IMR-90 (cell line): ENCODE measurements at regions not wholly inside any gene's neighbourhood (a gene's known extent, or its start where the extent isn't known, plus 50 kb on each side); places are given as distances from the start of the nearest gene placed in this dataset.

Experiments
- ATAC-seq: fragments of 200-7000 bp; cut with Tn5 transposase; 2 replicates; pipeline ENCODE4 v1.9.1; 2020; ENCODE audit warnings: low read depth, mild to moderate bottlenecking, moderate library complexity
- BruUV-seq: library from RNA; stranded (reverse); fragments of 400-500 nt; replicated peaks from 2 replicates; lab custom pipeline; 2021; lab: Mats Ljungman, UMichigan
- CTCF ChIA-PET: fragments of 300-600 bp; formaldehyde crosslinking; extraction: SDS; loops from one replicate; lab custom pipeline; 2021; ENCODE audit warnings: antibody characterized with exemption; lab: Yijun Ruan, JAX
- POLR2A ChIA-PET: fragments of 300-600 bp; sonication (Branson Sonifier 250); formaldehyde crosslinking; loops from one replicate; lab custom pipeline; 2022; ENCODE audit warnings: antibody characterized with exemption; ENCODE audit not compliant: unreplicated experiment; lab: Charles Lee
- DNase-seq: peaks from one replicate; pipeline ENCODE4 v3.0.0; 2013
- H2AFZ ChIP-seq: replicated peaks from 2 replicates; pipeline ENCODE3; 2013; ENCODE audit warnings: low read length, mild to moderate bottlenecking; ENCODE audit not compliant: poor library complexity
- H2AK5ac ChIP-seq: 2 replicates; pipeline ENCODE4 v1.6.1; 2013; ENCODE audit warnings: low read depth, low read length, inconsistent platforms
- H2AK9ac ChIP-seq: replicated peaks from 2 replicates; pipeline ENCODE3; 2013; ENCODE audit warnings: mild to moderate bottlenecking, low read depth, low read length, moderate library complexity; ENCODE audit not compliant: poor library complexity
- H2BK120ac ChIP-seq: 2 replicates; pipeline ENCODE4 v1.6.1; 2013; ENCODE audit warnings: low read depth, low read length, inconsistent platforms
- H2BK15ac ChIP-seq: 3 replicates; pipeline ENCODE4 v1.6.1; 2013; ENCODE audit warnings: low read depth, low read length, inconsistent platforms
- H2BK20ac ChIP-seq: 2 replicates; pipeline ENCODE4 v1.6.1; 2013; ENCODE audit warnings: low read depth, mild to moderate bottlenecking, inconsistent platforms, low read length, moderate library complexity
- H2BK5ac ChIP-seq: 2 replicates; pipeline ENCODE4 v1.6.1; 2013; ENCODE audit warnings: mild to moderate bottlenecking, low read depth, low read length, inconsistent platforms; ENCODE audit not compliant: poor library complexity, severe bottlenecking
- H3K14ac ChIP-seq: replicated peaks from 2 replicates; pipeline ENCODE4 v1.6.1; 2013; ENCODE audit warnings: low read depth, low read length, inconsistent platforms
- H3K18ac ChIP-seq: 2 replicates; pipeline ENCODE4 v1.6.1; 2013; ENCODE audit warnings: low read depth, low read length, control low read depth
- H3K23ac ChIP-seq: 2 replicates; pipeline ENCODE4 v1.6.1; 2013; ENCODE audit warnings: low read depth, low read length, inconsistent platforms
- H3K27ac ChIP-seq: 2 replicates; pipeline ENCODE4 v1.5.1; 2013; ENCODE audit warnings: mild to moderate bottlenecking, control low read depth, low read length; ENCODE audit not compliant: insufficient read depth
- H3K27me3 ChIP-seq: 2 replicates; pipeline ENCODE4 v1.6.1; 2013; ENCODE audit warnings: low read length; ENCODE audit not compliant: control insufficient read depth, insufficient read depth
- H3K36me3 ChIP-seq: 2 replicates; pipeline ENCODE4 v1.6.1; 2013; ENCODE audit warnings: low read length, mixed read lengths; ENCODE audit not compliant: control insufficient read depth, insufficient read depth
- H3K4ac ChIP-seq: 2 replicates; pipeline ENCODE4 v1.6.1; 2013; ENCODE audit warnings: low read depth, low read length, inconsistent platforms
- H3K4me1 ChIP-seq: 2 replicates; pipeline ENCODE4 v1.6.1; 2013; ENCODE audit warnings: low read length, mixed read lengths; ENCODE audit not compliant: control insufficient read depth, insufficient read depth
- H3K4me2 ChIP-seq: 2 replicates; pipeline ENCODE4 v1.6.1; 2013; ENCODE audit warnings: low read depth, mild to moderate bottlenecking, control low read depth, low read length, moderate library complexity
- H3K4me3 ChIP-seq: 2 replicates; pipeline ENCODE4 v1.5.1; 2013; ENCODE audit warnings: low read depth, mild to moderate bottlenecking, control low read depth, low read length, moderate library complexity; ENCODE audit not compliant: insufficient read depth
- H3K56ac ChIP-seq: 2 replicates; pipeline ENCODE4 v1.6.1; 2013; ENCODE audit warnings: low read length, inconsistent platforms; ENCODE audit not compliant: insufficient read depth; ENCODE audit errors: extremely low read depth
- H3K79me1 ChIP-seq, 2 experiments: 2 replicates each; pipeline ENCODE4 v1.6.1; 2013; ENCODE audit warnings: low read length in 2 of 2, inconsistent platforms in 1 of 2, low read depth in 1 of 2
- H3K9ac ChIP-seq: 2 replicates; pipeline ENCODE4 v1.6.1; 2013; ENCODE audit warnings: low read depth, low read length, control low read depth
- H3K9me1 ChIP-seq: 2 replicates; pipeline ENCODE4 v1.6.1; 2013; ENCODE audit warnings: low read length, inconsistent platforms; ENCODE audit not compliant: insufficient read depth
- H3K9me3 ChIP-seq: 2 replicates; pipeline ENCODE4 v1.6.1; 2013; ENCODE audit warnings: low read length; ENCODE audit not compliant: control insufficient read depth, insufficient read depth
- H4K20me1 ChIP-seq: 2 replicates; pipeline ENCODE4 v1.6.1; 2013; ENCODE audit warnings: low read length, inconsistent platforms; ENCODE audit not compliant: insufficient read depth
- H4K5ac ChIP-seq: 2 replicates; pipeline ENCODE4 v1.6.1; 2013; ENCODE audit warnings: mild to moderate bottlenecking, low read depth, low read length, control low read depth
- H4K8ac ChIP-seq, 2 experiments: 2 replicates each; pipeline ENCODE4 v1.6.1; 2013; ENCODE audit warnings: low read depth in 2 of 2, low read length in 2 of 2, control low read depth in 1 of 2, inconsistent platforms in 1 of 2
- H4K91ac ChIP-seq: 2 replicates; pipeline ENCODE4 v1.6.1; 2013; ENCODE audit warnings: low read depth, low read length, inconsistent platforms; ENCODE audit not compliant: insufficient read depth
- CEBPB ChIP-seq: IDR thresholded peaks from 2 replicates; pipeline ENCODE4 v1.6.1; 2012; ENCODE audit warnings: low read depth, low read length, improper control_type of control experiment
- FOS ChIP-seq: fragments of 150-350 bp; IDR thresholded peaks from 2 replicates; pipeline ENCODE4 v1.6.1; 2016; ENCODE audit warnings: low read depth, low read length
- MAZ ChIP-seq: IDR thresholded peaks from 2 replicates; pipeline ENCODE4 v1.6.1; 2012; ENCODE audit warnings: low read depth, mild to moderate bottlenecking, low read length, improper control_type of control experiment, moderate library complexity, borderline replicate concordance
- POLR2A ChIP-seq: IDR thresholded peaks from 2 replicates; pipeline ENCODE4 v1.6.1; 2012; ENCODE audit warnings: mild to moderate bottlenecking, low read depth, low read length
- SMC3 ChIP-seq: fragments of 150-350 bp; IDR thresholded peaks from 2 replicates; pipeline ENCODE4 v1.6.1; 2016; ENCODE audit warnings: low read depth, mild to moderate bottlenecking, antibody characterized with exemption, low read length, moderate library complexity
- WGBS, 2 experiments: methylation state at CpG; one replicate each; pipeline versions ENCODE4 v1.1.5 to v1.1.7; 2013; ENCODE audit warnings: missing lambda C conversion rate in 2 of 2; ENCODE audit not compliant: insufficient read length in 1 of 2; ENCODE audit errors: extremely low coverage in 2 of 2; 5-methylcytosine and 5-hydroxymethylcytosine counted together
- dilution Hi-C: fragments of 300-500 bp; cut with HindIII; formaldehyde crosslinking; loops from one replicate; pipeline ENCODE4 v1.14.3; 2018; ENCODE audit warnings: low sequenced_read_pairs; ENCODE audit not compliant: unreplicated experiment
- in situ Hi-C: fragments of 300-500 bp; cut with MboI; formaldehyde crosslinking; loops from 3 replicates; pipeline ENCODE4 v1.14.3; 2019; ENCODE audit warnings: low sequenced_read_pairs, inconsistent platforms, mixed read lengths
- intact Hi-C: fragments of 100-400 bp; cut with micrococcal nuclease; formaldehyde crosslinking; loops from 2 replicates; pipeline ENCODE4 v1.10.0; 2022
- TF ChIP-seq, protein P1 (sequence below): conservative IDR thresholded peaks from 2 replicates; pipeline ENCODE4 v1.5.1; 2012; ENCODE audit warnings: mild to moderate bottlenecking, low read depth, low read length, improper control_type of control experiment

DNA sequence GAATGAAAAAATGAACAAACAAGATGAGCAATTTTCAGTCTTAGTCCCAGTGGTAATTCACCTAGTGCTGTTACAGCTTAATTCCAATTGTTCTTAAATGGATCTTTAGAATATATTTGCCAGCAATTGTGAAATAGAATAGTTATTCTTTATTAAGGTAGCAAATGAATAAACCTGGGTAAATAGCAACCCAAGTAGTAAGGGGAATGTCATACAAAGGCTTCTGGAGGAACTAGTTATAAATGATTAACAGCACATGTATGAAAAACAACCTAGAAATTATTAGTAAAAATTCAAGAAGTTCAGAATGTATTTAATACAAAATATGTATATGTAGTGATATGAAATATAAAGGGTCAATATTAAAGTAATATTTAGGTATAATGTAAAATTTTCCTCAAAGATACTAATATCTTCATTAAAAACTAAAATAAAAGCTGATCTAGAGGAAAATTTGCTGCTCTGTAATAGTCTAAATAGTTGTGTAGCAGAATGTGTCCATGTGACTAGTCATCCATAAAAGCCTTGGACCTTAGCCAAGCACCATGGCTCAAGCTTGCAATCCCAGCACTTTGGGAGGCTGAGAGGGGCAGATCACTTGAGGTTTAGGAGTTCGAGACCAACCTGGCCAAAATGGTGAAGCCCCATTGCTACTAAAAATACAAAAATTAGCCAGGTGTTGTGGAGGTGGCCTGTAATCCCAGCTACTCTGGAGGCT lies 535.9 kb upstream of the ATXN8OS start:
- Histone ChIP-seq H3K9me3 (peaks cover 3% of the 10 kb centered on the region), H3K4me3 (no peak overlapping the region), H3K79me1 (no peaks in the 10 kb centered on the region), H4K91ac (no peak overlapping the region), H4K20me1 (no peaks in the 10 kb centered on the region), H3K9me1 (no peaks in the 10 kb centered on the region), H2AFZ (no peak overlapping the region), H3K36me3 (no peaks in the 10 kb centered on the region), H2BK15ac (no peak overlapping the region), H3K4ac (no peak overlapping the region), H3K27ac (no peak overlapping the region), H2BK120ac (no peak overlapping the region), H2BK20ac (no peak overlapping the region), H3K14ac (no peak overlapping the region), H2AK5ac (no peak overlapping the region), H3K4me2 (no peak overlapping the region), H3K4me1 (no peaks in the 10 kb centered on the region), H3K27me3 (no peaks in the 10 kb centered on the region), H4K8ac (no peak overlapping the region), H3K23ac (no peak overlapping the region), H4K5ac (no peak overlapping the region), H3K18ac (no peak overlapping the region), H2BK5ac (no peak overlapping the region), H2AK9ac (no peak overlapping the region), H3K9ac (no peak overlapping the region), H3K56ac (no peak overlapping the region)
- ATAC-seq: no peak
- intact Hi-C loops (no loop called here), in situ Hi-C loops (no loop called here), dilution Hi-C loops (no loop called here)
- POLR2A ChIA-PET: no interaction called here
- no CpG with 5 or more reads among the region's 1 CpG for WGBS, 2 experiments
- CTCF ChIA-PET: interaction anchor here (0.7 kb wide), 1 partner anchor 12 kb away, joined by 3 read pairs; no protein-coding TSS in a partner anchor
- BruUV-seq: no TSS peak
- no peak for DNase-seq
- TF ChIP-seq FOS (no peak), MAZ (no peak), SMC3 (no peak), POLR2A (no peak), CEBPB (no peak)
- TF ChIP-seq, protein P1, sequence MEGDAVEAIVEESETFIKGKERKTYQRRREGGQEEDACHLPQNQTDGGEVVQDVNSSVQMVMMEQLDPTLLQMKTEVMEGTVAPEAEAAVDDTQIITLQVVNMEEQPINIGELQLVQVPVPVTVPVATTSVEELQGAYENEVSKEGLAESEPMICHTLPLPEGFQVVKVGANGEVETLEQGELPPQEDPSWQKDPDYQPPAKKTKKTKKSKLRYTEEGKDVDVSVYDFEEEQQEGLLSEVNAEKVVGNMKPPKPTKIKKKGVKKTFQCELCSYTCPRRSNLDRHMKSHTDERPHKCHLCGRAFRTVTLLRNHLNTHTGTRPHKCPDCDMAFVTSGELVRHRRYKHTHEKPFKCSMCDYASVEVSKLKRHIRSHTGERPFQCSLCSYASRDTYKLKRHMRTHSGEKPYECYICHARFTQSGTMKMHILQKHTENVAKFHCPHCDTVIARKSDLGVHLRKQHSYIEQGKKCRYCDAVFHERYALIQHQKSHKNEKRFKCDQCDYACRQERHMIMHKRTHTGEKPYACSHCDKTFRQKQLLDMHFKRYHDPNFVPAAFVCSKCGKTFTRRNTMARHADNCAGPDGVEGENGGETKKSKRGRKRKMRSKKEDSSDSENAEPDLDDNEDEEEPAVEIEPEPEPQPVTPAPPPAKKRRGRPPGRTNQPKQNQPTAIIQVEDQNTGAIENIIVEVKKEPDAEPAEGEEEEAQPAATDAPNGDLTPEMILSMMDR: no peak
